ENCODE measurements at regions not wholly inside any gene's neighbourhood (a gene's known extent, or its start where the extent isn't known, plus 50 kb on each side); places are given as distances from the start of the nearest gene placed in this dataset.
"Not testable (repeated sequence)": the region's sequence is repeated elsewhere in the genome, so short reads cannot be mapped to it uniquely, and the experiment has no call there.

- TF ChIP-seq CTCF (IDR thresholded peaks at IDR 0.05), result no peak
- no peaks in the 10 kb centered on the region for H3K36me3 ChIP-seq
- no peak overlapping the region for H3K27ac ChIP-seq
- no peak overlapping the region for H3K4me3 ChIP-seq
- peaks cover 0 to 15% of the 10 kb centered on the region in 2 donors for H3K4me1 ChIP-seq
- no peaks in the 10 kb centered on the region for H3K27me3 ChIP-seq
- no peak for DNase-seq
- H3K9me3 ChIP-seq, result peaks cover 0 to 19% of the 10 kb centered on the region in 2 donors
- intact Hi-C loops (cut with DNase I), result no loop called here
- no peak for ATAC-seq
These were observed 126.4 kb upstream of the CCNG1 start for GRCh38 chr5:163310997-163311396.

GRCh38 chr5:163312598-163312997, 124.8 kb upstream of the CCNG1 start:
- peaks cover 0 to 15% of the 10 kb centered on the region in 2 donors for H3K4me1 ChIP-seq
- H3K36me3 ChIP-seq, result no peaks in the 10 kb centered on the region
- no peak overlapping the region for H3K27ac ChIP-seq
- no peak overlapping the region for H3K4me3 ChIP-seq
- H3K27me3 ChIP-seq, result no peaks in the 10 kb centered on the region
- H3K9me3 ChIP-seq, result peaks cover 0 to 19% of the 10 kb centered on the region in 2 donors
- no peak for DNase-seq
- intact Hi-C loops (cut with DNase I), result no loop called here
- TF ChIP-seq CTCF (IDR thresholded peaks at IDR 0.05), result no peak
- ATAC-seq, result no peak

GRCh38 chr5:163313049-163313448, 124.3 kb upstream of the CCNG1 start:
- DNase-seq; ATAC-seq; H3K36me3 ChIP-seq; H3K27ac ChIP-seq; H3K27me3 ChIP-seq; intact Hi-C loops (cut with DNase I); H3K4me3 ChIP-seq: not testable (repeated sequence)
- H3K9me3 ChIP-seq, result peaks cover 0 to 19% of the 10 kb centered on the region in 2 donors
- H3K4me1 ChIP-seq, result peaks cover 0 to 15% of the 10 kb centered on the region in 2 donors

GRCh38 chr5:163316374-163316773, 121.0 kb upstream of the CCNG1 start:
- H3K27ac ChIP-seq; H3K4me1 ChIP-seq; intact Hi-C loops (cut with DNase I); H3K36me3 ChIP-seq; H3K4me3 ChIP-seq; DNase-seq; H3K27me3 ChIP-seq; ATAC-seq: not testable (repeated sequence)
- peaks cover 0 to 19% of the 10 kb centered on the region in 2 donors for H3K9me3 ChIP-seq

- no peak for ATAC-seq
- H3K27ac ChIP-seq, result no peak overlapping the region
- no peak for TF ChIP-seq CTCF (IDR thresholded peaks at IDR 0.05)
These were observed 118.7 kb upstream of the CCNG1 start for GRCh38 chr5:163318707-163319106.

GRCh38 chr5:163321511-163321910, 115.9 kb upstream of the CCNG1 start:
- Histone ChIP-seq H3K36me3 (no peaks in the 10 kb centered on the region), H3K4me3 (no peak overlapping the region), H3K9me3 (no peaks in the 10 kb centered on the region), H3K27ac (no peak overlapping the region), H3K27me3 (no peaks in the 10 kb centered on the region), H3K4me1 (no peaks in the 10 kb centered on the region)
- TF ChIP-seq CTCF (IDR thresholded peaks at IDR 0.05), result no peak
- intact Hi-C loops (cut with DNase I), result no loop called here
- ATAC-seq (no peak), DNase-seq (no peak)

More at GRCh38 chr5:163318707-163319106, 118.7 kb upstream of the CCNG1 start:
- intact Hi-C loops (cut with DNase I), result no loop called here
- DNase-seq, result no peak
- Histone ChIP-seq H3K9me3 (peaks cover 0 to 5% of the 10 kb centered on the region in 2 donors), H3K4me1 (no peaks in the 10 kb centered on the region), H3K4me3 (no peak overlapping the region), H3K36me3 (no peaks in the 10 kb centered on the region), H3K27me3 (no peaks in the 10 kb centered on the region)

Measured in left lung (tissue), 4 donors.